Activated T-cell treated with anti-CD3 and anti-CD28 coated beads for 24 hours (primary cell): ENCODE measurements at regions not wholly inside any gene's neighbourhood (a gene's known extent, or its start where the extent isn't known, plus 50 kb on each side); places are given as distances from the start of the nearest gene placed in this dataset.
"Not testable (repeated sequence)": the region's sequence is repeated elsewhere in the genome, so short reads cannot be mapped to it uniquely, and the experiment has no call there.

Experiments used
- DNase-seq: peaks from one replicate; pipeline ENCODE4 v3.0.0-alpha.2; 2020; ENCODE audit warnings: low read depth

DNA sequence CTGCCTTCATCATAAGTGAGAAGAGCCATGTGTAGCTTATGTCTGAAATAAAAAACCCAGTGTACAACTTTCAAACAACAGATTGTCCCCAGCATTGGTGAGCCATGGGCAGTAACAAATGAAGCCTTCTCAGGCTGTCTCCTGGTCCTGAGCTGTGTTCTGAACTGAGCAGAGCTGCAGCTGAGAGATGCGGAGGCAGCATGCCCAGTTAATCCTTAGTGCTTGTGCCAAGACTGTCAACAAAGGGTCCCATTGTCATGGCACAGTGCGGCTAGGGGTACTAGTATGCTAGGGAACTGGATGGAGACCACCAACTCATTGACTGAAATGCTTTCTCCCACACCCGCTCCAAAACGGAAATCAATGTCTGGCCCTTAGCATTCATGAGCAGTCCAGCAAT, 154.3 kb downstream of the RMST start:
- DNase-seq: no peak

DNA sequence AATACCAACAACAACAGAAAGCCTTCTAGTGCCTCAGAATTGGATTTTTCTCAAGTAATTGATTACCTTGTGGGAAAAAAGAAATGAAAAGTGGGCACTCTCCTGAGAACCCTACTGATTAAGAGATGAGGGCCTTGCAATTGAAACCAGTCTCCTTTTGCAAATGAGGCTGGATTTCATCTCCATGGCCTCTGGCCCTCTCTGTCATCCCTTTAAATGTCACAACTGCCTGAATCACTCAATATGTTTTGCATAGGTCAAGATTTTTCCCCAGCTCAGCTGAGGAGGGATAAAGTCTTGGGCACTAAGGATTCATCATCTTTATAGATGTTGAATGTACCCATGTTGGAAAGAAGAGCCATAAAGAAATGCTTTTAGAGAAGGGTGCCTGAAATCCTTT, 166.4 kb downstream of the RMST start:
- no peak for DNase-seq

DNA sequence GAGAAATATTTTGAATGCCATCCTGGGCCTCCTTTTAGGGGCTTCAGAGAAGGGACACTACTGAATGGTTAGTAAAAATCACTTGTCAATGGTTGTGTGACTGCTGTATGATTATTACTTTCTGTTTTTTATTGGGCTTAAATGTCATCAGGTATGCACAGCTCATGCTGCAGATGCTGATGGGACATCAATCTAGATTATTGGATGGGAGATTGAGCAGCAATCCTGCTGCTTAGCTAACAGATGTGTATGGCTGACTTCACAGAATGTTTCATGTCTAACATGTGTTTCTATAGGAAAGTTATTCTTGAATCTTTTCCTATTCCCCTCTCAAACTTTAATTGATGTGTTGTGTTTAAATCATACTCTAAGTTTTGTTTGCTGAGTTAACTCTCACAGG, 166.8 kb downstream of the RMST start:
- DNase-seq: no peak

GRCh38 chr12:97630356-97630755, 167.8 kb downstream of the RMST start:
- no peak for DNase-seq

- no peak for DNase-seq
These were observed 168.3 kb downstream of the RMST start for GRCh38 chr12:97630875-97631274.

DNA sequence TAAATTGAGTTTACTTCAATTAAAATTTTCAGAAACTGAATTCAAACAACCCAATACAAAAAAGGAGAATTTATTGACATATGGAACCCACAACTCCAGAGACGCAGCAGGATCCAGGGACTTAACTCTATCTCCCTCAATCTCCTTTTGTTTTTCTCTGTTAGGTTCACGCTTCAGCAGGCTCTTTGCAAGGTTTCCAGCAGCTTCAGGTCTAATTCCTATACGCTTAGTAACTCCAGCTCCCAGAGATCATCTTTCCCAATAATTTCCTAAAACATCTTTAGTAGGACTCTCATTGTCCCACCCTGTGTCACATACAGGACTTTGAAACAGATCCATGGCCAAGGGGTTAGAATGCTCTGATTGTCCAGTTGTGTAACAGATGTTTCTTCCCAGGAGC, 175.2 kb downstream of the RMST start:
- no peak for DNase-seq

DNA sequence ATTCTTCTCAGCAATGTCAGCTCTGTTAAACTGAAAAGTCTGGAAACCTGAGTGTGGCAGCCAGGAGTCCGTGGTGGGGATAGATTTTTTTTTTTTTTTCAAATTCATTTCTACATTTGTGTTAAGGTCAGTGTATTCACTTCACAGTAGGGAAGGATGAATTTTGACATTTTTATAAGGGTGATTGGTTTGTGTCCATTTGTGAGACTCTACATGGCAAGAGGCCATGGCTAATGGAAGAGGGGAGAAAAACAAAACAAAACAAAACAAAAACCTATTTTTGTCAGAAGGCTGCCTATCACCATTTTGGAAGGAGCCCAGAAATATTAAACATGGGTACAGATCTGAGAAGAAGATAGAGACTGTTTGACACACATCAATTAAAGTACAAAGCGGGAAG, 176.1 kb downstream of the RMST start:
- DNase-seq: no peak

GRCh38 chr12:97639702-97640101, 177.1 kb downstream of the RMST start:
- DNase-seq: no peak

DNA sequence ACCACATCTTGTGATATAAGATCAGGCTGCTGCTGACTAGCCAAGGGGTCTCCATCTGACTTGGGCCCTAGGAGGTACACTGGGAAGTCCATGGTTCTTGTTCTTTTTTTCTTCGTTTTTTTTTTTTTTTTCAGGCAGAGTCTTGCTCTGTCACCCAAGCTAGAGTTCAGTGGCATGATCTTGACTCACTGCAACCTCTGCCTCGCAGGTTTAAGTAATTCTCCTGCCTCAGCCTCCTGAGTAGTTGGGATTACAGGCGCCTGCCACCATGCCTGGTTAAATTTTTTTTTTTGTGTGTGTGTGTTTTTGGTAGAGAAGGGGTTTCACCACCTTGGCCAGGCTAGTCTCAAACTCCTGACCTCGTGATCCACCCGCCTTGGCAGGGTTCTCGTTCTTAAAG, 178.2 kb downstream of the RMST start:
- no peak for DNase-seq

DNA sequence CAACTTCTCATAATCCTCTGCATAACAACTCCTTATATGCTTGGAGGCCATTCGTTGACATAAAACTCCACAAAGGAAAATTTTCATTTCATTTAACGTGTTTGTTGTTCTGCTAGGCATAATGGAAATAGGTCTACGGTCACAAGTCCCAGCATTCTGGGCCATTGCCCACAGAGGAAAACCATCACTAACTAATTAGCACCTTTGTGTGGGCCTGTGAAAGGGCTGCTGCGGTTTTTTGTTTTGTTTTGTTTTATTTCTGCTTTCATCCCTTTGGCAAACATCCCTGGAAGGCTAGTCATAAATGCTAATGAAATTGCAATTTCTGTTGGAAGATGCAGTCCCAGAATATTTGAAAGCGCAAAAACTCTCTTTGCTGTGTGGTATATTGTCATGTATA, 180.3 kb downstream of the RMST start:
- DNase-seq: no peak

- no peak for DNase-seq
These were observed 181.3 kb downstream of the RMST start for GRCh38 chr12:97643924-97644323.

DNA sequence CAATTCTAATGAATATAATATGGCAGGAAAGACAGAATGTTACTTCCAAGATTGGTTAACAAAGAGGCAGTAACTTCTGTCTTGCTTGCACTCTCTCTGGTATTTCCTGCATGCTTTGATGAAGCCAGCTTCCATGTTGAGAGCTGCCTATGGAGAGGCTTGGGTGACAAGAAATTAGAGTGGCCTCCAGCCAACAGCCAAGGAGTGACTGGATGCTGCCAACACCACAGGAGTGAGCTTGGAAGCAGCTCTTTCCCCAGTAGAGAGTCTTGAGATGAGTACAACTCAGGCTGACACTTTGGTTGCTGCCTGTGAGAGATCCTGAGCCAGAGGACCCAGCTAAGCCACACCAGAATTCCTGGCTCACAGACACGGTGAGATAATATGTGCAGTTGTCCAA, 183.1 kb downstream of the RMST start:
- no peak for DNase-seq

DNA sequence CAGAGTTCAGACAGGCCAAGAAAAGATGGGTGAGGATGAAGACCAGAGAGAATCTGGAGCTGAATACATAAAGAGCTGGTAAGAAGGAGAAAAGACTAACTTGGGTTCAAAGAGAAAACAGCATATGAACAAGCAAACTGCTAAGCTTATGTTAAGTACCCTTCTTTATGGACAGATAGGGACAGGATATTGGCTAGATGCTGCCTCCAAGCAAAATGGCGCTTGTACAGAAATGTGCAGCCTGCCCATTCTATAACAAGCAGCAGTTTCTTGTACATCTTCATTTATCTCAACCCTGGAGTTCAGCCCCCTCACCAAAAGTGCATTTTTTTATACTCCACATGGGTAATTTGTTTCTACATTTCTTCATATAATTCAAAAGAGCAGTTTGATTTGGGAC, 184.5 kb downstream of the RMST start:
- no peak for DNase-seq

DNA sequence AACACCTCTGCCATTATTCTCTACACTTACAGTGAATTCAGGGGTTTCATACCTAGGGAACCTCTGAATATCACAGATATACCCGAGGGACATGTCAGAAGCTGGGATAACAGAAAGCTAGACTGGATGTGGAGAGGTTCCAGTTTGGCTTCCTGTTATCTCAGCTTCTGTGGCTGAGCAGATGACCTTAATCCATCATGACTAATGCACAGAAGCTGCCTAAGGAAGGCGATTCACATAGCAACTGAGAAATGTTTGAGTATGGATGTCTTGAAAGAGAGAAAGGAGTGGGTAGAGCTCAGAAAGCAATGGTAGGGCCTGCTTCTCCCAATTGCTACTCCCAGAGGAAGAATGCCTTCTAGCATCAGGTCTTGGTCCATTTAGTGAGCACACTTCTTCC, 187.6 kb downstream of the RMST start:
- DNase-seq: no peak

DNA sequence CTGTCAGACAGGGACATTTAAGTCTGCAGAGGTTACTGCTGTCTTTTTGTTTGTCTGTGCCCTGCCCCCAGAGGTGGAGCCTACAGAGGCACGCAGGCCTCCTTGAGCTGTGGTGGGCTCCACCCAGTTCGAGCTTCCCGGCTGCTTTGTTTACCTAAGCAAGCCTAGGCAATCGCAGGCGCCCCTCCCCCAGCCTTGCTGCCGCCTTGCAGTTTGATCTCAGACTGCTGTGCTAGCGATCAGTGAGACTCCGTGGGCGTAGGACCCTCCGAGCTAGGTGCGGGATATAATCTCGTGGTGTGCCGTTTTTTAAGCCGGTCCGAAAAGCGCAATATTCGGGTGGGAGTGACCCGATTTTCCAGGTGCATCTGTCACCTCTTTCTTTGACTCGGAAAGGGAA, 193.9 kb downstream of the RMST start:
- not testable (repeated sequence) for DNase-seq

- no peak for DNase-seq
These were observed 196.7 kb downstream of the RMST start for GRCh38 chr12:97659117-97659880.

- DNase-seq: no peak
These were observed 203.7 kb downstream of the RMST start for GRCh38 chr12:97666263-97666662.

GRCh38 chr12:97672870-97673269, 210.3 kb downstream of the RMST start:
- no peak for DNase-seq

DNA sequence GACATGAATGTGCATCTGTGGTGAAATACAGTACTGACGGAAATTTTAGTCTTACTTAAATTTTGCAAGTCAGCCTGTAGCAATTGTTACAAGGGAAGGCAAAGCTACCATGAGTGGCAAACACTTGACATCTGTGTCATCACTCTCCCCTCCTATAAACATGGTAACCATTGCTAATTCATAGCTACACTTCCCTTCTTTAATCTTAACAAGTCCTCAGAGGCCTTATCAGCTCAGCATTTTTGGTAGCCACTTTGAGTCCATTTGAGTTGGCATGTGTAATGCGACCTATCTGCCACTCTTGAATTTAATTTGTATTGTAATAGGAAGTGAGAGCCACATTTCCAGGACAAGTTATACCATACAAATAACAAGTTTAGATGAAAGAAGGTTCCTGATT, 218.1 kb downstream of the RMST start:
- no peak for DNase-seq

- DNase-seq: no peak
These were observed 219.3 kb downstream of the RMST start for GRCh38 chr12:97681612-97682504.

DNA sequence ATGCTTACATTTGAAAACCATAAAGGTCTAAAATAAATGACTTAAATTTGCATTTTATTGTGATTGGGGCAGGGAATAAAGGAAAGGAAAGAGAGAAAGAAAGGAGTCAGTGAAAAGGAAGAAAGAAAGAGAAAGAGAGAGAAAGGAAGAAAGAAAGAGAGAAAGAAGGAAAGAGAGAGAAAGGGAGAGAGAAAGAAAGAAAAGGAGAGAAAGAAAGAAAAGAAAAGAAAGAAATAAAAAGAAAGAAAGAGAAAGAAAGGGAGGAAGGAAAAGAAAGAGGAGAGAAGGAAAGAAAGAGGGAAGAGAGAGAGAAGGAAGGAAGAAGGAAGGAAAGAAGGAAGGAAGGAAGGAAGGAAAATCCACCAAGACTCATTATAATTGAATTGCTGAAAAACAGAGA, 222.8 kb downstream of the RMST start:
- no peak for DNase-seq

- DNase-seq: no peak
These were observed 239.3 kb downstream of the RMST start for GRCh38 chr12:97701901-97702300.

DNA sequence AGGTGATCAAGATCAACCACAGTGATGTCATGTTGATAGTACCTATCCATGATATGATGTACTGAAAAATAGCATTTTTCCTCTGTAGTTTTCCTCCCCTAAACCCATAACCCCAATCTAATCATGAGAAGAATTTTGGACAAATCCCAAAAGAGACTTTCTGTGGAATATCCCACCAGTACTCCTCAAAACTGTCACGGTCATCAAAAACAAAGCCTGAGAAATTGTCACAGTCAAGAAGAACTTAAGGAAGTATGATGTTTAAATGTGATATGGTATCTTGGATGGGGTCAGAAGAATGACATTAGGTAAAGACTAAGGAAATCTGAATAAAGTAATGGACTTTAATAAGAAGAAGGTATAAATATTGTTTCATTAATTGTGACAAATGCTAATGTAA, 248.8 kb downstream of the RMST start:
- no peak for DNase-seq

- no peak for DNase-seq
These were observed 250.7 kb downstream of the RMST start for GRCh38 chr12:97713270-97713669.
